ENCODE measurements at regions not wholly inside any gene's neighbourhood (a gene's known extent, or its start where the extent isn't known, plus 50 kb on each side); places are given as distances from the start of the nearest gene placed in this dataset.

GRCh38 chr5:40390281-40391149 is 289.2 kb upstream of the PTGER4 start:
- no peak for TF ChIP-seq CTCF (IDR thresholded peaks at IDR 0.05)

DNA sequence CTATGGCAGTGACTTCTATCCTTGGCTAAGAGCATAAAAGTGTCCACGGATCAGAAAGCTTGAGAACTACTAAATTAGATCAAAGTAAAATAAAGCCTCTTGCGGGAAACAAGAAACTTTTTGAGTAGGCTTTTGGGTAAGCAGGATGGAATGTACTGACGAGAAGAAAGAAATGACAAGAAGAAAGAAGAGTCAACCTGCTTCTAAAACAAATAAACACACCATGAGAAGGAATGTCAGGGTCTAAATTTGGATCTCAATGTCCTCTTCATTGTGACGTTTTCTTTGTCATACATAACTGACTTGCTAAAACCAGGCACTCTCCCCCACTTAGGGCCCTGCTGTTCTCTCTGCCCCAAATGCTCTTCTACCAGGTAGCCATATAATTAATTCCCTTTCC is 290.1 kb upstream of the PTGER4 start:
- no peak for TF ChIP-seq CTCF (IDR thresholded peaks at IDR 0.05)

- no peak for TF ChIP-seq CTCF (IDR thresholded peaks at IDR 0.05)
Measured at GRCh38 chr5:40386289-40386688, 293.4 kb upstream of the PTGER4 start.

GRCh38 chr5:40385544-40385943 is 294.2 kb upstream of the PTGER4 start:
- TF ChIP-seq CTCF (IDR thresholded peaks at IDR 0.05), result no peak

DNA sequence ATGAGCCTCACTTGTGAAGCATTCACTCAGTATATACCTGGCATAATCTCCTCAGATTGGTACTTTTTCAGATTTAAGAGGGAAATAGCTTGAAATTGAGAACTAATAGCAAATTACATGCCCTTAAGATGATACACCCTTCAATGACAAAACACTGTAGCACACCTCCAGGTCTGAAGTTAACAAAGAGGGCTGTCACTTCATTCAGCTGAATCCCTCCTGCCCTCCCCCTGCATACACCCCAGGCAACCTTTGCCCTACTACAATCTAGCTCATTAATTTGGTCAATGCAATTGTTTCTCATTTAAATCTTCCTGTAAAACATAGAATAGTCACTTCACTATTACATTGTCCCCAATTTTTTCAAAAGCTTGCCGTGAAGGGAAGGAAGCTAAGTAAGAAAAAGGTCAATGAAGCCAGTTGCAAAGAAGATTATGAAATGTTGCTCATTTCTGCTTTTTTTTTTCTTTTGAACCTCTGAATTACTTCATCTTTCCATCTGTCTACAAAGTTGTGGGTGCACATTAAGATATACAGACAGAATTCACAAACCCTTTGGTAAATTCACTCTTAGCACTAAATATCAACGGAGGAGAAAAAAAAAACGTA is 294.8 kb upstream of the PTGER4 start:
- no peak for TF ChIP-seq CTCF (IDR thresholded peaks at IDR 0.05)

GRCh38 chr5:40383749-40384651 is 295.7 kb upstream of the PTGER4 start:
- no peak for TF ChIP-seq CTCF (IDR thresholded peaks at IDR 0.05)

GRCh38 chr5:40381676-40382363 is 297.9 kb upstream of the PTGER4 start:
- no peak for TF ChIP-seq CTCF (IDR thresholded peaks at IDR 0.05)
